Stomach (tissue), 4 donors: ENCODE measurements at regions not wholly inside any gene's neighbourhood (a gene's known extent, or its start where the extent isn't known, plus 50 kb on each side); places are given as distances from the start of the nearest gene placed in this dataset.

ENCODE experiments used
- EP300 ChIP-seq: sonication (generic); formaldehyde crosslinking; IDR thresholded peaks from one replicate; pipeline ENCODE4 v1.6.1; 2017; ENCODE audit warnings: antibody characterized with exemption
- POLR2A ChIP-seq, 4 donors: fragments of 450-650 bp; IDR thresholded peaks; one replicate each; pipeline ENCODE4 v1.6.1; 2016; ENCODE audit warnings: antibody characterized with exemption in 4 of 4, control low read depth in 2 of 4, mild to moderate bottlenecking in 1 of 4, moderate library complexity in 1 of 4
- POLR2AphosphoS5 ChIP-seq, 3 donors: sonication (generic); formaldehyde crosslinking; IDR thresholded peaks; one replicate each; pipeline ENCODE4 v1.6.1; 2016; ENCODE audit warnings: antibody characterized with exemption in 3 of 3
- TF ChIP-seq, protein P1 (sequence below), 7 experiments: fragments of 450-650 bp in 4 of 7; fragments of 200-600 bp in 3 of 7; sonication (generic) in 3 of 7; IDR thresholded peaks; one replicate each; pipeline ENCODE4 v1.5.1; 2016 to 2019; ENCODE audit warnings: antibody characterized with exemption in 7 of 7, control low read depth in 2 of 7, mild to moderate bottlenecking in 1 of 7

DNA sequence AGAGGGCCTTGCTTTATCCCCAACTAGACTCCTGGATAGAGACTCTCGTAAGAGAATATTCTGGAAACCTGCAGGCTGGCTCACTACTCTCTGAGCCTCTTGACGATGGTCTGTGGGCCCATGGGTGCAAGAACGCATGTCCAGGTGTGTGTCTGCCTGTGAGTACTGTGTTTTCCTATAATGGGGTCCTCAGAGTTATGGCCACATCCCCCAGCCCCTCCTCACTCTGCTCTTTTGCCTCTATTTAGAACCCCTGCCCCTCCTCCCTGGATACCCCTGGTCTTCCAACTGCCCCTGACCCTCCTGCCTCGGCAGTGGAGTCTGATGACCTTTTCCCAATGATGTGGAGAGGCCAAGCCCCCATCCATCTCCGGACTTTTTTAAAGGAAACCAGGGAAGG, 148.1 kb downstream of the ZFP36L2 start:
- TF ChIP-seq POLR2A (IDR thresholded peaks at IDR 0.05), result no peak
- TF ChIP-seq, protein P1, sequence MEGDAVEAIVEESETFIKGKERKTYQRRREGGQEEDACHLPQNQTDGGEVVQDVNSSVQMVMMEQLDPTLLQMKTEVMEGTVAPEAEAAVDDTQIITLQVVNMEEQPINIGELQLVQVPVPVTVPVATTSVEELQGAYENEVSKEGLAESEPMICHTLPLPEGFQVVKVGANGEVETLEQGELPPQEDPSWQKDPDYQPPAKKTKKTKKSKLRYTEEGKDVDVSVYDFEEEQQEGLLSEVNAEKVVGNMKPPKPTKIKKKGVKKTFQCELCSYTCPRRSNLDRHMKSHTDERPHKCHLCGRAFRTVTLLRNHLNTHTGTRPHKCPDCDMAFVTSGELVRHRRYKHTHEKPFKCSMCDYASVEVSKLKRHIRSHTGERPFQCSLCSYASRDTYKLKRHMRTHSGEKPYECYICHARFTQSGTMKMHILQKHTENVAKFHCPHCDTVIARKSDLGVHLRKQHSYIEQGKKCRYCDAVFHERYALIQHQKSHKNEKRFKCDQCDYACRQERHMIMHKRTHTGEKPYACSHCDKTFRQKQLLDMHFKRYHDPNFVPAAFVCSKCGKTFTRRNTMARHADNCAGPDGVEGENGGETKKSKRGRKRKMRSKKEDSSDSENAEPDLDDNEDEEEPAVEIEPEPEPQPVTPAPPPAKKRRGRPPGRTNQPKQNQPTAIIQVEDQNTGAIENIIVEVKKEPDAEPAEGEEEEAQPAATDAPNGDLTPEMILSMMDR (IDR thresholded peaks at IDR 0.05), result no peak
- TF ChIP-seq EP300, result no peak
- no peak for TF ChIP-seq POLR2AphosphoS5 (IDR thresholded peaks at IDR 0.05)
